Renal pelvis (tissue), 1 donor: ENCODE measurements at regions not wholly inside any gene's neighbourhood (a gene's known extent, or its start where the extent isn't known, plus 50 kb on each side); places are given as distances from the start of the nearest gene placed in this dataset.
"Not testable (repeated sequence)": the region's sequence is repeated elsewhere in the genome, so short reads cannot be mapped to it uniquely, and the experiment has no call there.

Experiments used
- DNase-seq: peaks from one replicate; pipeline ENCODE4 v3.0.0-alpha.2; 2013

GRCh38 chr12:60501124-60501729 is 905.4 kb downstream of the SLC16A7 start:
- DNase-seq = no peak

GRCh38 chr12:60522684-60523400 is 927.0 kb downstream of the SLC16A7 start:
- no peak for DNase-seq

- no peak for DNase-seq
These were observed 933.4 kb downstream of the SLC16A7 start for GRCh38 chr12:60529261-60529660.

DNA sequence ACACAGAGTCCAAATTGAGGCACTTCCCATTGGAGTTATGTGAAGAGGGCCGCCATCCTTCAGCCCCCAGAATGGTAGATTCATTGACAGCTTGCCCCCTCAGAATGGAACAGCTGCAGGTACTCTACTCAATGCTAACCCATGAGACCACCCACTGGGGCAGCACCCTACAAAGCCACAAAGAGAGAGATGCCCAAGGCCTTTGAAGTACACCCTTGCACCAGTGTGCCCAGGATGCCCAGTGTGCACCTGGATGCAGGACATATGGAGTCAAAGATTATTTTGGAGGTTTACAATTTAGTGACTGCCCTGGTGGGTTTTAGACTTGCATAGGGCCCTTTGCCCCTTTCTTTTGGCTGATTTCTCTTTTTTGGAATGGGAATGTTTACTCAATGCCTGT is 933.9 kb downstream of the SLC16A7 start:
- DNase-seq = no peak

- DNase-seq = no peak
These were observed 939.5 kb downstream of the SLC16A7 start for GRCh38 chr12:60535363-60535762.

- no peak for DNase-seq
These were observed 943.8 kb downstream of the SLC16A7 start for GRCh38 chr12:60539592-60539991.

DNA sequence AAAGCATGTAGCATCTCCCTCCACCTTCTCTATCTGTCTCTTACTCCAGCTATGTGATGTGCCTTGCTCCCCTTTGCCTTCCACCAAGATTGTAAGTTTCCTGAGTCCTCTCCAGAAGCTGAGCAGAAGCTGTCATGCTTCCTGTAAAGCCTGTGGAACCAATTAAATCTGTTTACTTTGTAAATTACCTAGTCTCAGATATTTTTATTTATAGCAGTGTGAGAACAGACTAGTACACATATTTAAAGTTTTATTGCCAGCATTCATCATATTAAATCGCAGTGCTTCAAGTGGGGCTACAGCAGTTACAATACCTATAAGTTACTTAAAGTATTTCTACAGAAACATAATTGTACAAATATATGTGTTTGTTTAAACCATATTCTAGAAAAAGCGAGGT is 973.1 kb downstream of the SLC16A7 start:
- DNase-seq = no peak

DNA sequence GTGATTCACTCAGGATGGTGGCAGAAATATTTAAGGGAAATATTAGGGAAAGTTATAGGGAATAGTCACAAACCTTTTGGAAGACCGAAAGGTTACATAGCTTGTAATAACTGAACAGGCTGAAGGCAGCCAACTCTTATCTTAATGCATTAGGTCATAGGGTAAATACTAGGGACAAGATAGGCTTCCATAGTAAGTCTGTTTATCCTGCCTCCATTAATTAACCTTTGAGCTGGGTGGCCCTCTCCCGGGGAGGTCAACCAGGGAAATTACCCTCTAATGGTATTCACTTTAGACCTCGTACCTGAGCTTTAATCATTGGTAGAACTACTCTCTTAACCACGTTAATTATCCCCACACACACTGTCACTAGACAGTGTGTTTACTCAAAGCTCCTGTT is 981.8 kb downstream of the SLC16A7 start:
- no peak for DNase-seq

- DNase-seq = not testable (repeated sequence)
These were observed 991.8 kb downstream of the SLC16A7 start for GRCh38 chr12:60587664-60588063.

GRCh38 chr12:60594035-60594711 is 998.3 kb downstream of the SLC16A7 start:
- no peak for DNase-seq

DNA sequence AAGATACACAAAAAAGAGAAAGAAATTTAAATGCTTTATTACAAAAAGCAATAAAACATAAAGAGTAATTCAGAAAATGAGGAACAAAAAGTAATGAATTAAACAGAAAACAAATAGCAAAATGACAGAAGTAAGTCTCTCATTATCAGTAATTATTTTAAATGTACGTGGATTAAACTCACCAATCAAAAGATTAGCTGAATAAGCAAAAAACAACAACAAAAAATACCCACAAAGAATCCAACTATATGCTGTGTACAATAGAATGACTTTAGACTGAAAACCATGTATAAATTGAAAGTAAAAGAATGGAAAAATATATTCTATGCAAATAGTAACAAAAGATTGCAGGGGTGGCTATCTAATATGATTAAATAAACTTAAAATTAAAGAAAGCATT is 1006.8 kb downstream of the SLC16A7 start:
- no peak for DNase-seq

DNA sequence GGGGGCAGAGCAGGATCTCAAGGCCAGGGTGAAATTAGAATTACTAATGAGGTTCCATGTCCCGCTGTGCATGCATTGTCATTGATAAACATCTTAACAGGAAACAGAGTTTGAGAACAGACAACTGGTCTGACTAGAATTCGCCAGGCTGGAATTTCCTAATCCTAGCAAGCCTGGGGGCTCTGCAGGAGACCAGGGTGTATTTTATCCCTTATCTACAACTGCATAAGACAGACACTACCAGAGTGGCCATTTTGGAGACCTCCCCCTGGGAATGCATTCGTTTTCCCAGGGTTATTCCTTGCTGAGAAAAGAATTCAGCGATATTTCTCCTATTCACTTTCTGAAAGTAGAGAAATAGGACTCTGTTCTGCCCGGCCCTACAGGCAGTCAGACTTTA is 1007.6 kb downstream of the SLC16A7 start:
- DNase-seq = not testable (repeated sequence)

DNA sequence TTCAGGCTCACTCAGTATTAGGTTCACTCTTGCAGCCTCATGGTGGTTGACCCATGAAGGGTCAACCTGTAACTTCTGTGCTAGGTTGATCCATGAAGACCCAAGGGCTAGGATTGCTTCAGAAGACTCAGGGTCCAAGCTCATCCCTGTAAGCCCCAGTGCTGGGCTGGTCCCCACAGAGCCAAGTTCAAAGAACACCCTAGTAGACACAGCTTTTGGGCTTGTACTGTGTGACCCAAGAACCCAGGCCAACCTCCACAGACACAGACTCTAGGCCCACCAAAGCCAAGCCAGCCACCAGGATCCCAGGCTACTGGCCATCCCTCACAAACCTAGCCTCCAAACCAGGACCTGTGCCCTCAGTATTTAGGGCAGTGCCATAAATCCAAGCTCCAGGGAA is 1020.6 kb downstream of the SLC16A7 start:
- DNase-seq = no peak

- DNase-seq = no peak
These were observed 1035.0 kb downstream of the SLC16A7 start for GRCh38 chr12:60630796-60631195.

DNA sequence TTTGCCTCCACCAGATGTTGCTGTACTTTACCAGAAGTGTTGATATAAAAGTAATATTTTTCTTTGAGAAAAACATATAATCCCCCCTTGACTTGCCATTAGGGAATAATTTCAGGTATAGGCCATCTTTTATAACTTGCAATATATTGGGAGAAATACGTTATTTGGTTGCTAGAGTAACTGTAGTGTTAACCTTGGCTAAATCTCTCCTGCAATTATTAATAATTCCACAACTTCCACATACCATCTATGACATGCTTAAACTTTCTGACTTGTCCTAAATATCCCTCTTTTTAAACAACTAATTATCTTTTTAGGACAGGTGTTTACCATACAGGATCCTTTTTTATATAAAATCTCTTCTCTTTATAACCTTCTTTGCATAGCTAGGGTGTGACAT is 1048.2 kb downstream of the SLC16A7 start:
- no peak for DNase-seq

- DNase-seq = no peak
These were observed 1071.1 kb downstream of the SLC16A7 start for GRCh38 chr12:60666895-60667294.

DNA sequence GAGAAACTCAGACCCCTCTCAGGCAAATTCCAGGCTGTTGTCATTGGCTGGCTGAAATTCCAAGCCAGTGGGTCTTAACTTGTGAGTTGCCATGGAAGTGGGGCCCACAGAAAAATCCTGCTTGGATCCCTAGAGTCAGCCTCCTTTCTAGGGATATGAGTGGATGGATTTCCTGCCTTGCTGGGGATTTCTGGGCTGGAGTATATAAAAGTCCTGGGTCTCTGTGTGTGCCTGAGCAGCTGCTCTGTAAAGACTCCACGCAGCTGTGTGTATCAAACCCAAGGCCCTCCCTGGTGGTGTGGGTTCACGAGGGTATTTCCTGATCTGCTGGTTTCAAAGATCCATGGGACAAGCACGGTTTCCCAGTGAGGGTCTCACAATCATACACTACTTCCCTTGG is 1077.1 kb downstream of the SLC16A7 start:
- no peak for DNase-seq

- DNase-seq = no peak
These were observed 1089.3 kb downstream of the SLC16A7 start for GRCh38 chr12:60684988-60685655.

DNA sequence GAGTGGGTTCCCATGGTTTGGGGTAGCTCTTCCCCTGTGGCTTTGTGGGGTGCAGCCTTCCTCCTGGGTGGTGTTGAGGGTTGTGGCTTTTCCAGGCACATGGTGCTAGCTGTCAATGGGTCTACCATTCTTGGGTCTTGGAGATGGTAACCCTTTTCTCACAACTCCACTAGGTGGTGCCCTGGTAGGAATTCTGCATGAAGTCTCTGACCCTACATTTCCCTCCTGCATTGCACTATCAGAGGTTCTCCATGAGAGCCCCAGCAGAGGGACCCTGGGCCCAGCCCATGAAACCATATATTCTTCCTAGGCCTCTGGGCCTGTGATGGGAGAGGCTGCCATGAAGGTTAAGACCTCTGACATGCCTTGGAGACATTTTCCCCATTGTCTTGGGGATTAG is 1093.3 kb downstream of the SLC16A7 start:
- DNase-seq = no peak

- no peak for DNase-seq
These were observed 1097.3 kb downstream of the SLC16A7 start for GRCh38 chr12:60693019-60693626.

- DNase-seq = no peak
These were observed 1108.5 kb downstream of the SLC16A7 start for GRCh38 chr12:60704171-60704914.

DNA sequence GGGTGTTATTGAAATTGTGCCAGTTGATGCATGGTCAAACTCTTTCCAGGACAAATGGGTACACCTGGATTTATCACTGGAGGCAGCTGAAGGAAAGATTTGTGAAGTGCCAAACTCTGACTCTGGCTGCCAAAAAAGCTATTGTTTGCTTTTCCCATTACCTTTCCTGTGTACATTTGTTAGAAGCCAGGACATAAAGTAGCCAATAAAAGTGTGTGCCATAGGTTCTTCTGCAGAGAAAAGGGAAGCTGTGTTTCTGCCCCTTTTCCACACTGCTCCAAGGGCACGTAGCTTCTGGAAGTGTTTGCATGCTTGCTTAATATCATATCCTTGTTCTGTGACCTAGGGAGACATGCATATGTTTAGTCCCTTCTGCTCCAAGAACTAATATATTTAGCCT is 1114.4 kb downstream of the SLC16A7 start:
- DNase-seq = no peak
